ENCODE measurements at regions not wholly inside any gene's neighbourhood (a gene's known extent, or its start where the extent isn't known, plus 50 kb on each side); places are given as distances from the start of the nearest gene placed in this dataset.

- TF ChIP-seq CTCF (IDR thresholded peaks at IDR 0.05), result no peak
- TF ChIP-seq POLR2A (IDR thresholded peaks at IDR 0.05), result no peak
- H3K36me3 ChIP-seq, result no peaks in the 10 kb centered on the region
- H3K27me3 ChIP-seq, result no peaks in the 10 kb centered on the region
- no peak for ATAC-seq
- H3K9me3 ChIP-seq, result no peaks in the 10 kb centered on the region
- H3K4me1 ChIP-seq, result peaks cover 0 to 22% (median 2%) of the 10 kb centered on the region in 12 donors
- intact Hi-C loops (cut with DNase I), result no loop called here
- H3K27ac ChIP-seq, result peak overlapping the region in 1 of 12 donors; percentile 22
- no peak for DNase-seq
- H3K4me3 ChIP-seq, result no peak overlapping the region
- WGBS, 4 donors, result 88 to 96% (median 94%) methylated on average over 2 of the region's 2 CpGs
Measured at GRCh38 chr15:62618432-62618831, 424.1 kb upstream of the TPM1 start.

GRCh38 chr15:62618846-62619504 lies 423.6 kb upstream of the TPM1 start:
- H3K27ac ChIP-seq, result no peak overlapping the region
- no peaks in the 10 kb centered on the region for H3K27me3 ChIP-seq
- TF ChIP-seq POLR2A (IDR thresholded peaks at IDR 0.05) (no peak), CTCF (IDR thresholded peaks at IDR 0.05) (no peak)
- 92 to 94% (median 94%) methylated on average over 5 of the region's 5 CpGs for WGBS, 4 donors
- H3K4me3 ChIP-seq, result no peak overlapping the region
- DNase-seq (no peak), ATAC-seq (no peak)
- H3K4me1 ChIP-seq, result peaks cover 0 to 24% (median 4%) of the 10 kb centered on the region in 12 donors
- intact Hi-C loops (cut with DNase I), result no loop called here
- no peaks in the 10 kb centered on the region for H3K9me3 ChIP-seq
- H3K36me3 ChIP-seq, result no peaks in the 10 kb centered on the region

GRCh38 chr15:62619526-62619925 lies 423.0 kb upstream of the TPM1 start:
- H3K27ac ChIP-seq, result no peak overlapping the region
- no peak overlapping the region for H3K4me3 ChIP-seq
- TF ChIP-seq POLR2A (IDR thresholded peaks at IDR 0.05) (no peak), CTCF (IDR thresholded peaks at IDR 0.05) (no peak)
- no peaks in the 10 kb centered on the region for H3K27me3 ChIP-seq
- intact Hi-C loops (cut with DNase I), result no loop called here
- peaks cover 0 to 30% (median 7%) of the 10 kb centered on the region in 12 donors for H3K4me1 ChIP-seq
- H3K36me3 ChIP-seq, result no peaks in the 10 kb centered on the region
- H3K9me3 ChIP-seq, result no peaks in the 10 kb centered on the region
- 66 to 74% (median 68%) methylated on average over 3 of the region's 3 CpGs for WGBS, 4 donors
- ATAC-seq, result no peak
- DNase-seq, result no peak

GRCh38 chr15:62622775-62623174 lies 419.8 kb upstream of the TPM1 start:
- TF ChIP-seq CTCF (IDR thresholded peaks at IDR 0.05) (no peak), POLR2A (IDR thresholded peaks at IDR 0.05) (no peak)
- Histone ChIP-seq H3K4me1 (peaks cover 0 to 33% (median 11%) of the 10 kb centered on the region in 12 donors), H3K27ac (no peak overlapping the region), H3K9me3 (no peaks in the 10 kb centered on the region), H3K36me3 (no peaks in the 10 kb centered on the region), H3K27me3 (no peaks in the 10 kb centered on the region), H3K4me3 (no peak overlapping the region)
- DNase-seq (no peak), ATAC-seq (no peak)
- intact Hi-C loops (cut with DNase I), result no loop called here
- 55 to 63% (median 62%) methylated on average over 4 of the region's 4 CpGs for WGBS, 4 donors

Measured in heart left ventricle (tissue), 16 donors.